Mesothelial cell of epicardium (in vitro differentiated cells): ENCODE measurements at regions not wholly inside any gene's neighbourhood (a gene's known extent, or its start where the extent isn't known, plus 50 kb on each side); places are given as distances from the start of the nearest gene placed in this dataset.

Experiments
- DNase-seq, 2 experiments: peaks; one replicate each; pipeline ENCODE4 v3.0.0; 2021; ENCODE audit warnings: low spot score in 2 of 2; ENCODE audit not compliant: unreplicated experiment in 2 of 2
- H3K27ac Mint-ChIP-seq: 2 replicates; pipeline ENCODE4 v1.8.0; 2021; ENCODE audit warnings: mixed read lengths
- H3K27me3 Mint-ChIP-seq: 2 replicates; pipeline ENCODE4 v1.8.0; 2021; ENCODE audit warnings: low read depth, mixed read lengths
- H3K36me3 Mint-ChIP-seq: 2 replicates; pipeline ENCODE4 v1.8.0; 2021; ENCODE audit warnings: mixed read lengths
- H3K4me1 Mint-ChIP-seq: 2 replicates; pipeline ENCODE4 v1.8.0; 2021; ENCODE audit warnings: mixed read lengths
- H3K4me3 Mint-ChIP-seq: 2 replicates; pipeline ENCODE4 v1.8.0; 2021; ENCODE audit warnings: mild to moderate bottlenecking, moderate library complexity, mixed read lengths
- H3K9me3 Mint-ChIP-seq: 2 replicates; pipeline ENCODE4 v1.8.0; 2021; ENCODE audit warnings: mixed read lengths
- CTCF ChIP-seq: fragments of 200-600 bp; sonication (generic); IDR thresholded peaks from one replicate; pipeline ENCODE4 v1.5.0; 2021; ENCODE audit warnings: antibody characterized with exemption; ENCODE audit not compliant: unreplicated experiment

GRCh38 chr1:193368302-193368701 is 181.9 kb upstream of the B3GALT2 start:
- H3K9me3 Mint-ChIP-seq, result no peaks in the 10 kb centered on the region
- no peak for DNase-seq
- peaks cover 23% of the 10 kb centered on the region for H3K4me1 Mint-ChIP-seq
- H3K4me3 Mint-ChIP-seq, result no peak overlapping the region
- no peak for TF ChIP-seq CTCF
- H3K27me3 Mint-ChIP-seq, result no peaks in the 10 kb centered on the region
- H3K36me3 Mint-ChIP-seq, result no peaks in the 10 kb centered on the region
- peak overlapping the region; percentile 75 for H3K27ac Mint-ChIP-seq

- no peak for DNase-seq
These were observed 181.4 kb upstream of the B3GALT2 start for GRCh38 chr1:193367863-193368262.

GRCh38 chr1:193366764-193367507 is 180.5 kb upstream of the B3GALT2 start:
- Mint-ChIP-seq H3K27ac (no peak overlapping the region), H3K4me1 (peaks cover 24% of the 10 kb centered on the region), H3K27me3 (no peaks in the 10 kb centered on the region), H3K36me3 (no peaks in the 10 kb centered on the region), H3K9me3 (no peaks in the 10 kb centered on the region), H3K4me3 (no peak overlapping the region)
- no peak for DNase-seq
- no peak for TF ChIP-seq CTCF

More at GRCh38 chr1:193367863-193368262, 181.4 kb upstream of the B3GALT2 start:
- Mint-ChIP-seq H3K9me3 (no peaks in the 10 kb centered on the region), H3K4me3 (no peak overlapping the region), H3K4me1 (peaks cover 23% of the 10 kb centered on the region), H3K27ac (no peak overlapping the region), H3K36me3 (no peaks in the 10 kb centered on the region), H3K27me3 (no peaks in the 10 kb centered on the region)
- no peak for TF ChIP-seq CTCF

GRCh38 chr1:193365966-193366365 is 179.6 kb upstream of the B3GALT2 start:
- Mint-ChIP-seq H3K27ac (no peak overlapping the region), H3K4me3 (no peak overlapping the region), H3K36me3 (no peaks in the 10 kb centered on the region)

GRCh38 chr1:193359631-193360030 is 173.2 kb upstream of the B3GALT2 start:
- no peak overlapping the region for H3K4me3 Mint-ChIP-seq

More at GRCh38 chr1:193365966-193366365, 179.6 kb upstream of the B3GALT2 start:
- peaks cover 23% of the 10 kb centered on the region for H3K4me1 Mint-ChIP-seq
- H3K27me3 Mint-ChIP-seq, result no peaks in the 10 kb centered on the region
- no peak for DNase-seq
- no peak for TF ChIP-seq CTCF
- H3K9me3 Mint-ChIP-seq, result no peaks in the 10 kb centered on the region

More at GRCh38 chr1:193359631-193360030, 173.2 kb upstream of the B3GALT2 start:
- DNase-seq, result no peak
- Mint-ChIP-seq H3K4me1 (peaks cover 12% of the 10 kb centered on the region), H3K36me3 (no peaks in the 10 kb centered on the region), H3K9me3 (peaks cover 4% of the 10 kb centered on the region), H3K27me3 (no peaks in the 10 kb centered on the region), H3K27ac (no peak overlapping the region)
- TF ChIP-seq CTCF, result no peak
